OCI-LY7 (cell line): ENCODE measurements at regions not wholly inside any gene's neighbourhood (a gene's known extent, or its start where the extent isn't known, plus 50 kb on each side); places are given as distances from the start of the nearest gene placed in this dataset.

ENCODE experiments used
- BruUV-seq: library from RNA; stranded (reverse); fragments of 400-500 nt; replicated peaks from 2 replicates; lab custom pipeline; 2021; lab: Mats Ljungman, UMichigan
- CTCF ChIA-PET: fragments of 300-600 bp; sonication (Branson Sonifier 250); formaldehyde crosslinking; loops from one replicate; lab custom pipeline; 2022; ENCODE audit warnings: antibody characterized with exemption; ENCODE audit not compliant: unreplicated experiment; lab: Charles Lee
- POLR2A ChIA-PET: fragments of 300-600 bp; sonication (Branson Sonifier 250); formaldehyde crosslinking; loops from one replicate; lab custom pipeline; 2022; ENCODE audit warnings: antibody characterized with exemption; lab: Charles Lee
- DNase-seq: peaks from one replicate; pipeline ENCODE4 v3.0.0-alpha.2; 2015; ENCODE audit warnings: low spot score
- H2AFZ ChIP-seq: fragments of 200-600 bp; sonication (generic), shearing (Covaris generic); 2 replicates; pipeline ENCODE4 v1.6.1; 2014; ENCODE audit warnings: mild to moderate bottlenecking, antibody characterized with exemption, low read length, moderate library complexity
- H3K27ac ChIP-seq: fragments of 200-600 bp; sonication (generic); 2 replicates; pipeline ENCODE4 v1.5.1; 2014; ENCODE audit warnings: mixed run types, low read depth, mild to moderate bottlenecking, moderate library complexity, low read length, inconsistent platforms; ENCODE audit not compliant: poor library complexity, severe bottlenecking
- H3K36me3 ChIP-seq: fragments of 200-600 bp; sonication (generic); 2 replicates; pipeline ENCODE4 v1.6.1; 2014; ENCODE audit warnings: mild to moderate bottlenecking, antibody characterized with exemption, low read length, moderate library complexity, mixed read lengths; ENCODE audit not compliant: insufficient read depth
- H3K4me1 ChIP-seq: fragments of 200-600 bp; sonication (generic); 2 replicates; pipeline ENCODE4 v1.5.1; 2014; ENCODE audit warnings: mild to moderate bottlenecking, low read length; ENCODE audit not compliant: insufficient read depth, poor library complexity, severe bottlenecking
- H3K4me2 ChIP-seq: fragments of 200-600 bp; sonication (generic); 2 replicates; pipeline ENCODE4 v1.6.1; 2014; ENCODE audit warnings: mild to moderate bottlenecking, low read length
- H3K4me3 ChIP-seq: fragments of 200-600 bp; sonication (generic); 2 replicates; pipeline ENCODE4 v1.5.1; 2014; ENCODE audit warnings: mild to moderate bottlenecking, low read depth, low read length; ENCODE audit not compliant: poor library complexity, severe bottlenecking
- H3K79me2 ChIP-seq: fragments of 200-600 bp; sonication (generic); 2 replicates; pipeline ENCODE4 v1.6.1; 2016; ENCODE audit warnings: low read depth, mild to moderate bottlenecking, low read length, moderate library complexity, mixed read lengths; ENCODE audit not compliant: insufficient read depth
- H3K9me2 ChIP-seq: fragments of 200-600 bp; sonication (generic); 2 replicates; pipeline ENCODE4 v1.6.1; 2016; ENCODE audit warnings: mild to moderate bottlenecking, low read length, mixed read lengths; ENCODE audit not compliant: insufficient read depth
- H3K9me3 ChIP-seq: fragments of 200-600 bp; sonication (generic); 2 replicates; pipeline ENCODE4 v1.6.1; 2014; ENCODE audit warnings: mild to moderate bottlenecking, mixed run types, low read length, mixed read lengths
- H4K20me1 ChIP-seq: fragments of 200-600 bp; sonication (generic); 2 replicates; pipeline ENCODE4 v1.6.1; 2014; ENCODE audit warnings: mild to moderate bottlenecking, antibody characterized with exemption, low read length, moderate library complexity, mixed read lengths; ENCODE audit not compliant: insufficient read depth
- CTCF ChIP-seq: fragments of 200-600 bp; sonication (generic); conservative IDR thresholded peaks from 2 replicates; pipeline ENCODE4 v1.5.1; 2014; ENCODE audit warnings: mild to moderate bottlenecking, antibody characterized with exemption, low read length, moderate library complexity, mixed read lengths
- EZH2phosphoT487 ChIP-seq: fragments of 200-600 bp; sonication (generic); IDR thresholded peaks from 2 replicates; pipeline ENCODE4 v1.6.1; 2018; ENCODE audit warnings: low read depth, borderline replicate concordance, mild to moderate bottlenecking, mixed run types, antibody characterized with exemption, low read length, moderate library complexity, mixed read lengths
- intact Hi-C: fragments of 100-400 bp; cut with micrococcal nuclease; formaldehyde crosslinking; loops from one replicate; pipeline ENCODE4 v1.10.0; 2022; ENCODE audit not compliant: unreplicated experiment

DNA sequence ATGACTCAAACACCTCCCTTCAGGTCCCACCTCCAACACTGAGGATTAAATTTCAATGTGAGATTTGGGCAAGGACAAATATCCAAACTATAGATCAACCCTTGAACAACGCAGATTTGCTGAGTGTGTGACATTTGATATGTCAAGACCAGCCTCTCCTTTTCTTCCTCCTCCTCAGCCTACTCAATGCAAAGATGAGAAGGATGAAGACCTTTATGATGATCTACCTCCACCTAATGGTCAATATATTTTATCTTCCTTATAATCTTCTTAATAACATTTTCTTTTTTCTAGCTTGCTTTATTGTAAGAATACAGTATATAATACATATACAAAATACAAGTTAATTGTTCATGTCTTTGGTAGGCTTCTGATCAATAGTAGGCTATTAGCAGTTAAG is 67.5 kb upstream of the MPPED2 start:
- H3K4me3 ChIP-seq = no peak overlapping the region
- no peak overlapping the region for H3K27ac ChIP-seq
- no peak for DNase-seq
- ChIA-PET POLR2A (no interaction called here), CTCF (no interaction called here)
- no peaks in the 10 kb centered on the region for H3K79me2 ChIP-seq
- TF ChIP-seq CTCF = no peak
- no TSS peak for BruUV-seq
- no peaks in the 10 kb centered on the region for H4K20me1 ChIP-seq
- H3K36me3 ChIP-seq = no peaks in the 10 kb centered on the region
- no peaks in the 10 kb centered on the region for H3K4me1 ChIP-seq
- intact Hi-C loops = no loop called here
- H3K9me2 ChIP-seq = no peaks in the 10 kb centered on the region
- H3K9me3 ChIP-seq = no peaks in the 10 kb centered on the region
- H2AFZ ChIP-seq = no peak overlapping the region
- no peak overlapping the region for H3K4me2 ChIP-seq

- intact Hi-C loops = no loop called here
- no peak overlapping the region for H3K4me3 ChIP-seq
- no TSS peak for BruUV-seq
- no peak for DNase-seq
- H3K4me1 ChIP-seq = no peaks in the 10 kb centered on the region
- H3K9me3 ChIP-seq = no peaks in the 10 kb centered on the region
- H4K20me1 ChIP-seq = no peaks in the 10 kb centered on the region
- ChIA-PET POLR2A (no interaction called here), CTCF (no interaction called here)
- H3K27ac ChIP-seq = no peak overlapping the region
- no peaks in the 10 kb centered on the region for H3K36me3 ChIP-seq
- no peaks in the 10 kb centered on the region for H3K79me2 ChIP-seq
- no peaks in the 10 kb centered on the region for H3K9me2 ChIP-seq
- no peak for TF ChIP-seq CTCF
- no peak for TF ChIP-seq EZH2phosphoT487
- no peak overlapping the region for H3K4me2 ChIP-seq
- no peak overlapping the region for H2AFZ ChIP-seq
Measured at GRCh38 chr11:30652801-30653200, 66.6 kb upstream of the MPPED2 start.

DNA sequence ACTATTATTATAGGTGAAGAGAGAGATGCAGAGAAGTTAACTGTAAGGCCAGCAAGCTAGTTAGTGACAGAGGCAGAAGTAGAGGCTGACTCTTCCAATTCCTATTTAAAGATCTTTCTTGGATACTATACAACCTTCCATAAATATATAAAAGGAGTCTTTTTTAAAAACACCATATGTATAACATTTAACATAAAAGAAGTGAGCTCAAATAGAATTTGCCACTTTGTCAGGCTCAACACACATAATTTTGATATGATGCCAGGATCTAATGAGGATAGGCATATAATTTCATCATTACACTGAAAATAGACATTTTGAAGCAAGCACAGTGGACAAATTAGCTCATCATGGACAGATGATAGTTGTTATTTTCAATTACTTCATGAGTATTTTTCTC is 64.1 kb upstream of the MPPED2 start:
- Histone ChIP-seq H3K4me2 (no peak overlapping the region), H3K4me1 (no peaks in the 10 kb centered on the region), H3K4me3 (no peak overlapping the region), H3K9me3 (no peaks in the 10 kb centered on the region), H2AFZ (no peak overlapping the region), H4K20me1 (no peaks in the 10 kb centered on the region), H3K36me3 (no peaks in the 10 kb centered on the region), H3K9me2 (no peaks in the 10 kb centered on the region), H3K79me2 (no peaks in the 10 kb centered on the region), H3K27ac (no peak overlapping the region)
- no peak for DNase-seq
- BruUV-seq = no TSS peak
- intact Hi-C loops = no loop called here
- CTCF ChIA-PET = interaction anchor here (1.2 kb wide), 1 partner anchor 19 kb away, joined by 3 read pairs; no protein-coding TSS in a partner anchor
- POLR2A ChIA-PET = no interaction called here
- TF ChIP-seq CTCF (no peak), EZH2phosphoT487 (no peak)
